GM06990 (cell line): ENCODE measurements at regions not wholly inside any gene's neighbourhood (a gene's known extent, or its start where the extent isn't known, plus 50 kb on each side); places are given as distances from the start of the nearest gene placed in this dataset.
"Not testable (repeated sequence)": the region's sequence is repeated elsewhere in the genome, so short reads cannot be mapped to it uniquely, and the experiment has no call there.

ENCODE experiments used
- DNase-seq: peaks from one replicate; pipeline ENCODE4 v3.0.0-alpha.2; 2011; ENCODE audit not compliant: insufficient read length; ENCODE audit errors: extremely low read depth
- H3K27me3 ChIP-seq: replicated peaks from 2 replicates; pipeline ENCODE4 v1.6.0; 2011; ENCODE audit warnings: low read length; ENCODE audit not compliant: control insufficient read depth, insufficient read depth
- H3K36me3 ChIP-seq: 2 replicates; pipeline ENCODE4 v1.5.1; 2011; ENCODE audit warnings: low read length; ENCODE audit not compliant: control insufficient read depth, insufficient read depth
- H3K4me3 ChIP-seq: replicated peaks from 2 replicates; pipeline ENCODE4 v1.5.1; 2011; ENCODE audit warnings: low read depth, mild to moderate bottlenecking, control low read depth, low read length
- CTCF ChIP-seq: IDR thresholded peaks from 2 replicates; pipeline ENCODE4 v1.5.1; 2011; ENCODE audit warnings: low read length, control low read depth, mild to moderate bottlenecking, inconsistent platforms; ENCODE audit not compliant: insufficient read depth, poor library complexity, severe bottlenecking

- Histone ChIP-seq H3K4me3 (no peak overlapping the region), H3K27me3 (no peaks in the 10 kb centered on the region), H3K36me3 (no peaks in the 10 kb centered on the region)
- TF ChIP-seq CTCF, result no peak
- no peak for DNase-seq
Measured at GRCh38 chr17:62219221-62219899, 154.3 kb upstream of the MED13 start.

GRCh38 chr17:62216847-62217246 is 151.8 kb upstream of the MED13 start:
- no peaks in the 10 kb centered on the region for H3K36me3 ChIP-seq
- H3K27me3 ChIP-seq, result no peaks in the 10 kb centered on the region
- H3K4me3 ChIP-seq, result no peak overlapping the region
- no peak for DNase-seq
- TF ChIP-seq CTCF, result no peak

DNA sequence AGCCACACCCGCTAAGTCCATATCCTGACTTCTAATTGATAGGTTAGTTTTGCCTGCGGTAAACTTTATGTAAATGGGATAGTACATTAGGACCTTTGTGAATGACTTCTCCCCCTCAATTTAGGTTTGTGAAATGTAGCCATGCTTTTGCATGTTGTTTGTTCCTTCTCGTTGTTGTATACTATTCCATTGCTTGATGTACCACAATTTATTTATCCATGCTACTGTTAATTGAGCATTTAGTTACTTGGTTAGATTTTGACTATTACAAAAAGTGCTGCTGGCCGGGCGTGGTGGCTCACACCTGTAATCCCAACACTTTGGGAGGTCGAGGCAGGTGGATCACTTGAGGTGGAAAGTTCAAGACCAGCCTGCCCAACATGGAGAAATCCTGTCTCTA is 150.8 kb upstream of the MED13 start:
- not testable (repeated sequence) for H3K27me3 ChIP-seq, H3K4me3 ChIP-seq, DNase-seq, H3K36me3 ChIP-seq

GRCh38 chr17:62206550-62206949 is 141.5 kb upstream of the MED13 start:
- no peaks in the 10 kb centered on the region for H3K36me3 ChIP-seq
- no peak for DNase-seq
- H3K27me3 ChIP-seq, result no peaks in the 10 kb centered on the region
- no peak for TF ChIP-seq CTCF
- H3K4me3 ChIP-seq, result no peak overlapping the region

- not testable (repeated sequence) for H3K4me3 ChIP-seq, DNase-seq, H3K27me3 ChIP-seq, H3K36me3 ChIP-seq
Measured at GRCh38 chr17:62197156-62197555, 132.1 kb upstream of the MED13 start.

GRCh38 chr17:62196587-62196986 is 131.5 kb upstream of the MED13 start:
- DNase-seq, H3K27me3 ChIP-seq, H3K36me3 ChIP-seq, H3K4me3 ChIP-seq: not testable (repeated sequence)

DNA sequence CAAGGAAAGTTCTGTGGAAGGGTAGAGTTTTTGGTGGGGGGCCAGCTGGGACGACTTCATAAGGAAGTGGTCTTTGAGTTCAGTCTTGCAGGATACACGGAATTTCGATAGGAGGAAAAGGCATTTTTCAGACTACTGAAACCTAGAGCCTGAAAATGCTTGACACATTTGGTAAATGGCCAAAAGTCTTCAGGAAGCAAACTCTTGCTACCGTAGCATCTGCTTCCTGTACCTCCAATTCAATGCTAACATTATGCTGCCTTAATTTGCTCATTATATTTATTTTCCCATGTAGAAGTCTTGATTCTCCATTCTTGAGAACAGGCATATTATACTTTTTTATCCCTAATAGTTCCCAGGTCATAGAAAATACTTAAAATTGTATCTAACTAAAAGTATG is 129.3 kb upstream of the MED13 start:
- H3K36me3 ChIP-seq, result no peaks in the 10 kb centered on the region
- TF ChIP-seq CTCF, result no peak

More for the DNA sequence above, 129.3 kb upstream of the MED13 start:
- H3K27me3 ChIP-seq, result no peaks in the 10 kb centered on the region
- no peak overlapping the region for H3K4me3 ChIP-seq
- no peak for DNase-seq
